H9 (cell line): ENCODE measurements at regions not wholly inside any gene's neighbourhood (a gene's known extent, or its start where the extent isn't known, plus 50 kb on each side); places are given as distances from the start of the nearest gene placed in this dataset.

Experiments
- DNase-seq: peaks from one replicate; pipeline ENCODE4 v3.0.0-alpha.2; 2017
- H2AFZ ChIP-seq: one replicate; pipeline ENCODE4 v1.6.1; 2013; ENCODE audit warnings: mild to moderate bottlenecking, low read length, control low read depth, moderate library complexity
- H2AK5ac ChIP-seq: 2 replicates; pipeline ENCODE4 v1.6.1; 2013; ENCODE audit warnings: low read length, control low read depth, mixed read lengths; ENCODE audit not compliant: insufficient read length
- H2BK120ac ChIP-seq: one replicate; pipeline ENCODE4 v1.6.1; 2013; ENCODE audit warnings: low read depth, mild to moderate bottlenecking, low read length, control low read depth, inconsistent platforms; ENCODE audit not compliant: poor library complexity, severe bottlenecking
- H2BK12ac ChIP-seq: 2 replicates; pipeline ENCODE4 v1.6.1; 2013; ENCODE audit warnings: low read length, control low read depth, mixed read lengths, low read depth; ENCODE audit not compliant: insufficient read length
- H2BK15ac ChIP-seq: 2 replicates; pipeline ENCODE4 v1.6.1; 2013; ENCODE audit warnings: low read depth, low read length, control low read depth
- H2BK20ac ChIP-seq: one replicate; pipeline ENCODE4 v1.6.1; 2013; ENCODE audit warnings: low read depth, mild to moderate bottlenecking, low read length, control low read depth, inconsistent platforms; ENCODE audit not compliant: poor library complexity, severe bottlenecking
- H2BK5ac ChIP-seq: 2 replicates; pipeline ENCODE4 v1.6.1; 2013; ENCODE audit warnings: low read length, control low read depth, mixed read lengths; ENCODE audit not compliant: insufficient read length
- H3K14ac ChIP-seq: 2 replicates; pipeline ENCODE4 v1.6.1; 2013; ENCODE audit warnings: low read length, control low read depth; ENCODE audit not compliant: insufficient read depth
- H3K18ac ChIP-seq: 2 replicates; pipeline ENCODE4 v1.6.1; 2013; ENCODE audit warnings: low read depth, mild to moderate bottlenecking, mixed read lengths, low read length, control low read depth; ENCODE audit not compliant: insufficient read length
- H3K23ac ChIP-seq: 2 replicates; pipeline ENCODE4 v1.6.1; 2013; ENCODE audit warnings: low read length, control low read depth, mixed read lengths, low read depth; ENCODE audit not compliant: insufficient read length
- H3K23me2 ChIP-seq: 2 replicates; pipeline ENCODE4 v1.6.1; 2013; ENCODE audit warnings: low read depth, mild to moderate bottlenecking, mixed read lengths, low read length, control low read depth; ENCODE audit not compliant: insufficient read length, poor library complexity, severe bottlenecking
- H3K27ac ChIP-seq: 2 replicates; pipeline ENCODE4 v1.5.1; 2013; ENCODE audit warnings: low read length, control low read depth, mixed read lengths, low read depth; ENCODE audit not compliant: insufficient read length
- H3K27me3 ChIP-seq: 2 replicates; pipeline ENCODE4 v1.6.1; 2013; ENCODE audit warnings: low read length, control low read depth, inconsistent platforms; ENCODE audit not compliant: insufficient read depth
- H3K4ac ChIP-seq: 2 replicates; pipeline ENCODE4 v1.6.1; 2013; ENCODE audit warnings: low read depth, mild to moderate bottlenecking, control low read depth, inconsistent platforms, low read length, moderate library complexity
- H3K4me1 ChIP-seq: 2 replicates; pipeline ENCODE4 v1.6.1; 2013; ENCODE audit warnings: low read length, control low read depth, inconsistent platforms; ENCODE audit not compliant: insufficient read depth
- H3K4me2 ChIP-seq: 2 replicates; pipeline ENCODE4 v1.6.1; 2013; ENCODE audit warnings: low read length, control low read depth, mixed read lengths; ENCODE audit not compliant: insufficient read length, insufficient read depth
- H3K56ac ChIP-seq: 2 replicates; pipeline ENCODE4 v1.6.1; 2013; ENCODE audit warnings: low read depth, mild to moderate bottlenecking, mixed read lengths, low read length, control low read depth; ENCODE audit not compliant: insufficient read length
- H3K79me1 ChIP-seq: 2 replicates; pipeline ENCODE4 v1.6.1; 2013; ENCODE audit warnings: low read depth, mild to moderate bottlenecking, moderate library complexity, low read length, control low read depth, inconsistent platforms; ENCODE audit not compliant: insufficient read depth, poor library complexity, severe bottlenecking
- H3K79me2 ChIP-seq: 2 replicates; pipeline ENCODE4 v1.6.1; 2013; ENCODE audit warnings: low read length, control low read depth, inconsistent platforms; ENCODE audit not compliant: insufficient read depth
- H3K9ac ChIP-seq: 2 replicates; pipeline ENCODE4 v1.6.1; 2013; ENCODE audit warnings: low read length, control low read depth, mixed read lengths; ENCODE audit not compliant: insufficient read length; ENCODE audit errors: extremely low read depth
- H3K9me3 ChIP-seq: one replicate; pipeline ENCODE4 v1.6.1; 2013; ENCODE audit warnings: low read depth, low read length, inconsistent platforms; ENCODE audit not compliant: control insufficient read depth
- H3T11ph ChIP-seq: one replicate; pipeline ENCODE4 v1.6.1; 2013; ENCODE audit warnings: mild to moderate bottlenecking, low read length, control low read depth, inconsistent platforms
- H4K20me1 ChIP-seq: one replicate; pipeline ENCODE4 v1.6.1; 2013; ENCODE audit not compliant: control insufficient read depth, insufficient read length, insufficient read depth
- H4K5ac ChIP-seq: 2 replicates; pipeline ENCODE4 v1.6.1; 2013; ENCODE audit warnings: low read depth, mild to moderate bottlenecking, mixed read lengths, low read length, control low read depth; ENCODE audit not compliant: insufficient read length
- H4K8ac ChIP-seq: replicated peaks from 2 replicates; pipeline ENCODE4 v1.6.1; 2013; ENCODE audit warnings: low read length, control low read depth, mixed read lengths, low read depth; ENCODE audit not compliant: insufficient read length
- H4K91ac ChIP-seq: 2 replicates; pipeline ENCODE4 v1.6.1; 2013; ENCODE audit warnings: low read depth, mild to moderate bottlenecking, moderate library complexity, mixed read lengths, low read length, control low read depth; ENCODE audit not compliant: insufficient read length
- H3K27ac Mint-ChIP-seq, 3 experiments: 2 replicates in 2 of 3; 3 replicates in 1 of 3; pipeline ENCODE4 v1.8.0; 2020 to 2021; ENCODE audit warnings: mixed read lengths in 3 of 3, mild to moderate bottlenecking in 1 of 3, moderate library complexity in 1 of 3
- H3K27me3 Mint-ChIP-seq: 2 replicates; pipeline ENCODE4 v1.8.0; 2021; ENCODE audit warnings: low read depth, mild to moderate bottlenecking, moderate library complexity, mixed read lengths
- H3K36me3 Mint-ChIP-seq, 3 experiments: 2 replicates in 2 of 3; 3 replicates in 1 of 3; pipeline ENCODE4 v1.8.0; 2020 to 2021; ENCODE audit warnings: low read depth in 3 of 3, mixed read lengths in 3 of 3; ENCODE audit not compliant: insufficient read depth in 1 of 3
- H3K4me1 Mint-ChIP-seq, 2 experiments: 2 replicates each; pipeline ENCODE4 v1.8.0; 2020; ENCODE audit warnings: mixed read lengths in 2 of 2
- H3K4me3 Mint-ChIP-seq, 2 experiments: 2 replicates in 1 of 2; 3 replicates in 1 of 2; pipeline ENCODE4 v1.8.0; 2020 to 2021; ENCODE audit warnings: mild to moderate bottlenecking in 2 of 2, mixed read lengths in 2 of 2, moderate library complexity in 1 of 2
- H3K9me3 Mint-ChIP-seq, 2 experiments: 2 replicates in 1 of 2; 3 replicates in 1 of 2; pipeline ENCODE4 v1.8.0; 2020; ENCODE audit warnings: mild to moderate bottlenecking in 2 of 2, mixed read lengths in 2 of 2, moderate library complexity in 1 of 2
- CTCF ChIP-seq: fragments of 200-600 bp; sonication (generic); conservative IDR thresholded peaks from 3 replicates; pipeline ENCODE4 v1.8.0; 2021; ENCODE audit warnings: antibody characterized with exemption, mild to moderate bottlenecking
- WGBS: extraction: QIAGEN DNeasy Blood & Tissue Kit; methylation state at CpG from one replicate; pipeline ENCODE4 v1.1.7; 2013; ENCODE audit warnings: missing lambda C conversion rate, low lambda C conversion rate, mixed read lengths; ENCODE audit not compliant: insufficient read length; ENCODE audit errors: extremely low coverage; 5-methylcytosine and 5-hydroxymethylcytosine counted together

GRCh38 chr6:135651964-135652755 lies 154.6 kb upstream of the AHI1 start:
- H2BK15ac ChIP-seq, result no peak overlapping the region
- H3K23ac ChIP-seq, result no peak overlapping the region
- no peak overlapping the region for H4K5ac ChIP-seq
- no peak overlapping the region for H3K4ac ChIP-seq
- no peak overlapping the region for H2BK5ac ChIP-seq
- H3K18ac ChIP-seq, result no peak overlapping the region
- no CpG with 5 or more reads among the region's 7 CpGs for WGBS
- H3K23me2 ChIP-seq, result no peaks in the 10 kb centered on the region
- H3K4me1 ChIP-seq, result no peaks in the 10 kb centered on the region
- TF ChIP-seq CTCF, result no peak
- no peak overlapping the region for H2AK5ac ChIP-seq
- no peaks in the 10 kb centered on the region for H4K20me1 ChIP-seq
- DNase-seq, result peak; percentile 39
- H2BK12ac ChIP-seq, result no peak overlapping the region
- Mint-ChIP-seq H3K9me3 (peaks cover 21 to 39% of the 10 kb centered on the region in 2 experiments), H3K4me1 (peaks cover 3% of the 10 kb centered on the region in 2 experiments), H3K27me3 (no peaks in the 10 kb centered on the region), H3K36me3 (peaks cover 6 to 21% (median 13%) of the 10 kb centered on the region in 3 experiments), H3K27ac (no peak overlapping the region; a peak in 1 of 7 replicates), H3K4me3 (no peak overlapping the region)
- no peak overlapping the region for H2BK120ac ChIP-seq
- H3K79me1 ChIP-seq, result no peaks in the 10 kb centered on the region
- no peak overlapping the region for H3K27ac ChIP-seq
- no peak overlapping the region for H2BK20ac ChIP-seq
- no peak overlapping the region for H3K4me2 ChIP-seq
- no peak overlapping the region for H2AFZ ChIP-seq
- no peak overlapping the region for H4K8ac ChIP-seq
- no peaks in the 10 kb centered on the region for H3K9me3 ChIP-seq
- no peak overlapping the region for H3K56ac ChIP-seq
- H4K91ac ChIP-seq, result no peak overlapping the region
- H3K14ac ChIP-seq, result no peak overlapping the region
- no peak overlapping the region for H3T11ph ChIP-seq
- H3K9ac ChIP-seq, result no peak overlapping the region
- no peaks in the 10 kb centered on the region for H3K79me2 ChIP-seq
- no peaks in the 10 kb centered on the region for H3K27me3 ChIP-seq
